ENCODE measurements at regions not wholly inside any gene's neighbourhood (a gene's known extent, or its start where the extent isn't known, plus 50 kb on each side); places are given as distances from the start of the nearest gene placed in this dataset.

- no peak for TF ChIP-seq POLR2A (IDR thresholded peaks at IDR 0.05)
- no peak for TF ChIP-seq CTCF (IDR thresholded peaks at IDR 0.05)
Measured at GRCh38 chr20:12241065-12241464, 323.4 kb downstream of the BTBD3 start.
